K562 (cell line): ENCODE measurements at regions not wholly inside any gene's neighbourhood (a gene's known extent, or its start where the extent isn't known, plus 50 kb on each side); places are given as distances from the start of the nearest gene placed in this dataset.

Experiments used
- ATAC-seq: fragments of 200-7000 bp; cut with Tn5 transposase; 3 replicates; pipeline ENCODE4 v1.9.1; 2020; ENCODE audit warnings: moderate library complexity
- BruUV-seq: library from RNA; stranded (reverse); fragments of 400-500 nt; replicated peaks from 2 replicates; lab custom pipeline; 2021; lab: Mats Ljungman, UMichigan
- CTCF ChIA-PET: fragments of 300-600 bp; formaldehyde crosslinking; extraction: SDS; loops from one replicate; lab custom pipeline; 2021; ENCODE audit warnings: low intra/inter-chr PET ratio; lab: Yijun Ruan, JAX
- POLR2A ChIA-PET: fragments of 300-600, 350-650 bp; sonication (Branson Sonifier 250); formaldehyde crosslinking; extraction: SDS; loops from one replicate; lab custom pipeline; 2021; ENCODE audit warnings: antibody characterized with exemption, inconsistent platforms; lab: Yijun Ruan, JAX
- DNase-seq, 4 experiments: peaks; one replicate each; pipeline versions ENCODE4 v3.0.0 to v3.0.0-alpha.2; 2011 to 2018; ENCODE audit warnings: low spot score in 3 of 4, mixed read lengths in 3 of 4; ENCODE audit errors: extremely low read depth in 1 of 4
- FAIRE-seq: peaks from 2 replicates; lab custom pipeline; 2011; peaks lifted over from hg19 to GRCh38; lab: Jason Lieb, UNC
- H2AFZ ChIP-seq: 2 replicates; pipeline ENCODE4 v1.6.0; 2011; ENCODE audit warnings: low read depth, low read length, control low read depth, inconsistent platforms
- H3K27ac ChIP-seq: fragments of 200-600 bp; 3 replicates; pipeline ENCODE4 v1.8.0; 2011; ENCODE audit warnings: low read depth, mild to moderate bottlenecking, control low read depth, inconsistent platforms, low read length, moderate library complexity, mixed read lengths; ENCODE audit errors: extremely low read depth
- H3K27me3 ChIP-seq, 2 experiments: fragments of 300-600 bp in 1 of 2; 2 replicates in 1 of 2; 3 replicates in 1 of 2; pipeline versions ENCODE4 v1.6.0 to v1.8.0; 2011; ENCODE audit warnings: inconsistent platforms in 2 of 2, low read length in 2 of 2, mild to moderate bottlenecking in 1 of 2, mixed read lengths in 1 of 2, moderate library complexity in 1 of 2; ENCODE audit not compliant: control insufficient read depth in 2 of 2, insufficient read depth in 2 of 2
- H3K36me3 ChIP-seq: fragments of 300-600 bp; 3 replicates; pipeline ENCODE4 v1.8.0; 2011; ENCODE audit warnings: mild to moderate bottlenecking, low read length, inconsistent platforms; ENCODE audit not compliant: control insufficient read depth, insufficient read depth
- H3K4me1 ChIP-seq, 2 experiments: fragments of 200-600 bp in 1 of 2; replicated peaks in 1 of 2; 2 replicates in 1 of 2; 3 replicates in 1 of 2; pipeline versions ENCODE4 v1.5.1 to v1.8.0; 2011; ENCODE audit warnings: inconsistent platforms in 2 of 2, low read length in 2 of 2, mild to moderate bottlenecking in 1 of 2, mixed read lengths in 1 of 2, moderate library complexity in 1 of 2; ENCODE audit not compliant: control insufficient read depth in 2 of 2, insufficient read depth in 2 of 2
- H3K4me2 ChIP-seq: 2 replicates; pipeline ENCODE4 v1.6.1; 2011; ENCODE audit warnings: low read length, control low read depth, inconsistent platforms, mixed read lengths; ENCODE audit not compliant: insufficient read depth
- H3K4me3 ChIP-seq: fragments of 200-600 bp; sonication (generic), shearing (Covaris generic); 2 replicates; pipeline ENCODE4 v1.5.1; 2016; ENCODE audit warnings: control low read depth, inconsistent platforms
- H3K79me2 ChIP-seq: fragments of 200-600 bp; 3 replicates; pipeline ENCODE4 v1.8.0; 2011; ENCODE audit warnings: low read length, inconsistent platforms; ENCODE audit not compliant: control insufficient read depth, insufficient read depth
- H3K9ac ChIP-seq, 2 experiments: 2 replicates each; pipeline versions ENCODE4 v1.6.0 to v1.6.1; 2011; ENCODE audit warnings: low read depth in 2 of 2, low read length in 2 of 2, control low read depth in 1 of 2, inconsistent platforms in 1 of 2, mild to moderate bottlenecking in 1 of 2, mixed read lengths in 1 of 2; ENCODE audit not compliant: insufficient read depth in 1 of 2
- H3K9me1 ChIP-seq: one replicate; pipeline ENCODE4 v1.6.0; 2011; ENCODE audit warnings: inconsistent platforms, mild to moderate bottlenecking, low read length, moderate library complexity; ENCODE audit not compliant: control insufficient read depth, insufficient read depth
- H3K9me3 ChIP-seq: replicated peaks from 2 replicates; pipeline ENCODE4 v1.5.1; 2011; ENCODE audit warnings: low read depth, low read length, inconsistent platforms; ENCODE audit not compliant: control insufficient read depth, insufficient read depth
- H4K20me1 ChIP-seq: replicated peaks from 2 replicates; pipeline ENCODE4 v1.6.1; 2011; ENCODE audit warnings: low read length, inconsistent platforms, mixed read lengths; ENCODE audit not compliant: control insufficient read depth, insufficient read depth
- CBFA2T3 ChIP-seq: fragments of 450-650 bp; IDR thresholded peaks from 2 replicates; pipeline ENCODE4 v1.6.1; 2017
- COPS2 ChIP-seq: fragments of 450-650 bp; conservative IDR thresholded peaks from 2 replicates; pipeline ENCODE4 v1.6.1; 2016; ENCODE audit warnings: mild to moderate bottlenecking, moderate library complexity
- ELF4 ChIP-seq: fragments of 450-650 bp; formaldehyde crosslinking; IDR thresholded peaks from 2 replicates; pipeline ENCODE4 v1.4.0; 2022; ENCODE audit warnings: missing genetic modification characterization
- FOS ChIP-seq: IDR thresholded peaks from 3 replicates; pipeline ENCODE4 v1.6.1; 2011; ENCODE audit not compliant: insufficient read length; ENCODE audit errors: extremely low read depth
- GABPB1 ChIP-seq: sonication (generic); formaldehyde crosslinking; IDR thresholded peaks from 2 replicates; pipeline ENCODE4 v1.8.0; 2022; ENCODE audit warnings: mild to moderate bottlenecking, missing genetic modification reagents
- GTF2A2 ChIP-seq: IDR thresholded peaks from 2 replicates; pipeline ENCODE4 v1.6.1; 2016; ENCODE audit warnings: mild to moderate bottlenecking, missing genetic modification characterization, missing compliant biosample characterization
- ILK ChIP-seq: fragments of 450-650 bp; IDR thresholded peaks from 2 replicates; pipeline ENCODE4 v1.6.1; 2016; ENCODE audit warnings: missing genetic modification characterization, low read depth, mild to moderate bottlenecking, missing compliant biosample characterization, moderate library complexity, borderline replicate concordance
- NFATC3 ChIP-seq: fragments of 450-650 bp; IDR thresholded peaks from 2 replicates; pipeline ENCODE4 v1.6.1; 2017; ENCODE audit warnings: mild to moderate bottlenecking
- NFXL1 ChIP-seq: fragments of 450-650 bp; formaldehyde crosslinking; IDR thresholded peaks from 2 replicates; pipeline ENCODE4 v1.4.0; 2021; ENCODE audit warnings: mild to moderate bottlenecking
- NR2C2 ChIP-seq, 2 experiments: fragments of 200-800 bp in 1 of 2; sonication (Bioruptor generic) in 1 of 2; sonication (generic) in 1 of 2; formaldehyde crosslinking in 1 of 2; IDR thresholded peaks; 2 replicates each; pipeline versions ENCODE4 v1.6.1 to v1.8.0; 2016 to 2022; ENCODE audit warnings: mild to moderate bottlenecking in 1 of 2, missing compliant biosample characterization in 1 of 2, missing genetic modification characterization in 1 of 2, missing genetic modification reagents in 1 of 2
- PHTF2 ChIP-seq: fragments of 250-450 bp; sonication (Bioruptor Pico); IDR thresholded peaks from 2 replicates; pipeline ENCODE4 v1.5.0; 2021; ENCODE audit warnings: mild to moderate bottlenecking
- POLR3A ChIP-seq: IDR thresholded peaks from 2 replicates; pipeline ENCODE4 v1.6.1; 2011; ENCODE audit warnings: borderline replicate concordance, mild to moderate bottlenecking, moderate library complexity; ENCODE audit not compliant: insufficient read length, insufficient read depth; ENCODE audit errors: extremely low read depth
- POLR3G ChIP-seq: IDR thresholded peaks from 2 replicates; pipeline ENCODE4 v1.6.1; 2011; ENCODE audit not compliant: insufficient read length, insufficient replicate concordance; ENCODE audit errors: extremely low read depth
- SUPT5H ChIP-seq: fragments of 450-650 bp; IDR thresholded peaks from 2 replicates; pipeline ENCODE4 v1.6.1; 2016
- TAF7 ChIP-seq: fragments of 450-650 bp; IDR thresholded peaks from 2 replicates; pipeline ENCODE4 v1.6.1; 2016; ENCODE audit warnings: missing genetic modification characterization, missing compliant biosample characterization
- TAL1 ChIP-seq: fragments of 450-650 bp; IDR thresholded peaks from 2 replicates; pipeline ENCODE4 v1.6.1; 2016; ENCODE audit warnings: mild to moderate bottlenecking
- U2AF1 ChIP-seq: fragments of 200-400 bp; formaldehyde crosslinking; optimal IDR thresholded peaks from 2 replicates; pipeline ENCODE3; 2017; ENCODE audit warnings: mild to moderate bottlenecking, low read depth, low read length, moderate library complexity
- XRCC5 ChIP-seq: fragments of 200-400 bp; formaldehyde crosslinking; IDR thresholded peaks from 2 replicates; pipeline ENCODE4 v1.6.1; 2017; ENCODE audit warnings: low read depth, mild to moderate bottlenecking, low read length
- YBX1 ChIP-seq: fragments of 450-650 bp; IDR thresholded peaks from 2 replicates; pipeline ENCODE4 v1.7.1; 2016; ENCODE audit warnings: mild to moderate bottlenecking
- ZNF507 ChIP-seq: conservative IDR thresholded peaks from 2 replicates; pipeline ENCODE4 v1.6.1; 2017; ENCODE audit warnings: missing genetic modification characterization, missing compliant biosample characterization
- WGBS: fragments of 100-300 bp; shearing (Covaris generic); methylation state at CpG from one replicate; pipeline ENCODE4 v1.1.6; 2016; ENCODE audit warnings: low coverage, mixed read lengths; ENCODE audit not compliant: insufficient coverage; ENCODE audit errors: missing lambda C conversion rate; 5-methylcytosine and 5-hydroxymethylcytosine counted together
- in situ Hi-C: fragments of 300-500 bp; cut with MboI; formaldehyde crosslinking; loops from 4 replicates; pipeline ENCODE4 v1.15.0; 2018; ENCODE audit warnings: inconsistent platforms, mixed read lengths
- intact Hi-C: fragments of 100-400 bp; cut with micrococcal nuclease; formaldehyde crosslinking; loops from 2 replicates; pipeline ENCODE4 v1.14.2; 2022

DNA sequence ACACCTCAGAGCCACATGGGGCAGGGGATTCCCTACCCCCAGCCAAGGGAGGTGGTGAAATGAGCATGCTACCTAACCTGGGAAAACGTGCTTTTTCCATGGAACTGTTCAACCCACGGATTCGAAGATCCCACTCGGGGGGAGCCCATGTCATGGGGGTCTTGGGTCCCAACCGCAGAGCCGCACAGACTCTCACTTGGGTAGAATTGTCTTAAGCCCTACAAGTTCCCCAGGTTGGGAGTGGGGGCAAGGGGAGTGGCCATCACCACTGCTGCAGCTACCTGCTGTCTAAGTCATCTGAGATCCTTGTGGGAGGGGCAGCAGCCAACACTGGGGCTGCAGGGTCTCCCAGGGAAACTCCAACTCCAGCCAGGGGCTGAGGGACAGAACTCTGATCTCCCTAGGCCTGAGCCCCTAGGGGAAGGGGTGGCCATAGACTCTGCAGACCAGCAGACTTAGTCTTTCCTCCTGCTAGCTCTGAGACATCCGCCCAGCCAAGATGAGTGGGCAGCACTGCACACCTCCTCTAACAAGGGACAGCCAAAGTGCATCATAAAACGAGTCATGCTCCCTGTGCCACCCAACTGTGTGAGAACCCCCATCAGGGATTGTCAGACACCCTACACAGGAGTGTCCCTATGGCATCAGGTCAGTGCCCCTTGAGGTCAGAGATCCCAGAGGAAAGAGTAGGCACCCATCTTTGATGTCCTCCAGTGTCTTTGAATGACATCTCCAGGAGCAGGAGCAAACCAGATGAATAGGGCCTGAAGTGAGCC lies 610.4 kb upstream of the SLITRK6 start:
- intact Hi-C loops = no loop called here
- in situ Hi-C loops = no loop called here
- no peaks in the 10 kb centered on the region for H3K27me3 ChIP-seq
- WGBS = 0% methylated on average over 1 of the region's 8 CpGs
- no peaks in the 10 kb centered on the region for H3K4me1 ChIP-seq
- no peaks in the 10 kb centered on the region for H3K9me1 ChIP-seq
- no peak overlapping the region for H2AFZ ChIP-seq
- no peak overlapping the region for H3K4me3 ChIP-seq
- H3K27ac ChIP-seq = no peak overlapping the region
- FAIRE-seq (no peak), ATAC-seq (no peak), DNase-seq (no peak)
- no peaks in the 10 kb centered on the region for H3K79me2 ChIP-seq
- H4K20me1 ChIP-seq = no peaks in the 10 kb centered on the region
- POLR2A ChIA-PET = no interaction called here
- no peak overlapping the region for H3K9ac ChIP-seq
- no peaks in the 10 kb centered on the region for H3K9me3 ChIP-seq
- no peak overlapping the region for H3K4me2 ChIP-seq
- CTCF ChIA-PET = no interaction called here
- no peak for TF ChIP-seq XRCC5
- TF ChIP-seq NFATC3 = no peak
- no peak for TF ChIP-seq TAL1
- TF ChIP-seq U2AF1 = no peak
- no peak for TF ChIP-seq TAF7
- TF ChIP-seq POLR3A = no peak
- TF ChIP-seq GABPB1 (CRISPR knock-in tag) = no peak
- no peak for TF ChIP-seq FOS
- TF ChIP-seq ELF4 = no peak
- no peak for TF ChIP-seq CBFA2T3
- no peak for TF ChIP-seq POLR3G
- no peak for TF ChIP-seq NFXL1 (CRISPR knock-in tag)
- TF ChIP-seq GTF2A2 (tag) = no peak
- TF ChIP-seq ZNF507 = no peak
- no peak for TF ChIP-seq NR2C2 (CRISPR knock-in tag; IDR thresholded peaks at IDR 0.05)
- no peak for TF ChIP-seq NR2C2 (tag; IDR thresholded peaks at IDR 0.05)
- TF ChIP-seq SUPT5H = no peak
- no peak for TF ChIP-seq COPS2
- no peak for TF ChIP-seq ILK
- TF ChIP-seq YBX1 = no peak
- TF ChIP-seq PHTF2 (CRISPR knock-in tag) = no peak
- TF ChIP-seq, all 486 proteins: peak for 0
- H3K36me3 ChIP-seq = no peaks in the 10 kb centered on the region
- BruUV-seq = no TSS peak
